GM12892 (cell line): ENCODE measurements at regions not wholly inside any gene's neighbourhood (a gene's known extent, or its start where the extent isn't known, plus 50 kb on each side); places are given as distances from the start of the nearest gene placed in this dataset.

Experiments used
- POLR2A ChIP-seq: IDR thresholded peaks from 2 replicates; pipeline ENCODE4 v1.6.1; 2011; ENCODE audit warnings: low read depth, low read length, control low read depth
- TAF1 ChIP-seq: IDR thresholded peaks from 2 replicates; pipeline ENCODE4 v1.6.1; 2011; ENCODE audit warnings: low read depth, mild to moderate bottlenecking, control low read depth, low read length, borderline replicate concordance

DNA sequence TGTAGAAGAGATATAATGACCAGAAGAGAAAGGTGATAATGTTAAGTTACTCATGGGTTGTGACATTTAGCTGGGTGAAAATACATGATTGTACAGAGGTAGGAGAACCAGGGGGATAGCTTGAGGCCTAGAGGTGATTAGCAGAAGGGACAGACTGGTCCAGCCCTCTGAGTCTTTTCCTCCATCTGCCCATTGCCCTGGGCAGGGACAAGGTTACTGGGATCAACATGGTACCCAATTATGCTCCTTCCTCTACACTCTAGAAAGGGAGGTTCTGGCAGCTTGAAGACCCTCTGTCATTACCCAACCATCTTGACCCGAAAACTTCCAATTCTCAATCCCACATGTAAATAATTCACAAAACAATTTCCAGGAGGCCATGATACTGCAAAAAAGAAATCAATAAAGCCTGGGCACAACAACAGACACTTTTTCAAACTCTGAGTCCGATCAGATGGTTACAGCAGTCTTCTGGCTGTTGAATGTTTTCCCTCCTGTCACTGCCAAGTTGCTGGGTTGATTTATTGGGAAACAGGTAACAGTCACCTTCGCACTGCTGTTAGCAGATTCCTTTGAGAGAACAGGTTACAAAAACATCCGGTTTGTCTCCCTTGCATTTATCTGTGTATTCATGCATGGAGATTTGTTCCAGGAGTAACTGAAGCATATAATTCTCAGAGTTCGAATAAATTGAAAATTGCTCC, 239.1 kb upstream of the HTR2A start:
- TF ChIP-seq POLR2A (no peak), TAF1 (no peak)
